DMS79 treated with DMSO at 0.1 percent for 48 hours (cell line): ENCODE measurements at regions not wholly inside any gene's neighbourhood (a gene's known extent, or its start where the extent isn't known, plus 50 kb on each side); places are given as distances from the start of the nearest gene placed in this dataset.

ENCODE experiments used
- DNase-seq: peaks from one replicate; lab custom pipeline; 2025; lab: John Stamatoyannopoulos, UW

DNA sequence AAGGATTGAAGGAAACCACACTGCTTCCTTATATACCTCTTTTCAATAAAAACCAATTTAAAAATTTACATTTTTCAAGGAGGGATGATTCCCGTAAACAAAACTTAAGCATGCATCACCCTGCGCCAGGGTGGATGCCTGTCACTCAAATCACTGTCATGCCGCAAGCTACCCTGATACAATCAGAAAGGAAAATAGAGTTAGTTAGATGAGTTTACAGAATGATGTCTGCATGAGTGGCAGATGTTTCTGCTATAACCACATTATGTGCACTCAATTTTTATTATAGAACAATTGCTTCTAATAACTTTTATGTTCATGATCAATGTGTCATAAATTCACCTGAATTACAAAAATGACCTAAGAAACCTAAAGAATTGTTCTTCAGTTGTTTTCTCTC is 123.4 kb upstream of the ADGRL4 start:
- DNase-seq: no peak

DNA sequence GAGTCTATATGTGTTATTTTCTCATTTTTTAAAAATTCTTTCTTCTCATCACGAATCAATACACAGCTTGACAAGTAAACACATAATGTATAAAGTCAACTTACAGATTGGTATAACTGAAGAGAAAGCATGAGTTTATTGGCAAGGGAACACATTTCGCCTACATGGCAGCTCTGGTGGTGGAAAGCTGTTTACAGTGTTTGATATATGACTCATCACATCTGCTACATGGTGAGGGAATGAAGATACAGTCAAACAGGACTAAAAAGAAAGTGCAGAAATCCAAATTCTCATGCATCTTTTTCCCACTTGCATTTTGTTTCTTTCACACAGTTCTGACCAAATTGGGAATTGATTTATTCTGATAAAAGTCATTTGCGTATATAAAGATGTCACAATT is 122.2 kb upstream of the ADGRL4 start:
- no peak for DNase-seq

DNA sequence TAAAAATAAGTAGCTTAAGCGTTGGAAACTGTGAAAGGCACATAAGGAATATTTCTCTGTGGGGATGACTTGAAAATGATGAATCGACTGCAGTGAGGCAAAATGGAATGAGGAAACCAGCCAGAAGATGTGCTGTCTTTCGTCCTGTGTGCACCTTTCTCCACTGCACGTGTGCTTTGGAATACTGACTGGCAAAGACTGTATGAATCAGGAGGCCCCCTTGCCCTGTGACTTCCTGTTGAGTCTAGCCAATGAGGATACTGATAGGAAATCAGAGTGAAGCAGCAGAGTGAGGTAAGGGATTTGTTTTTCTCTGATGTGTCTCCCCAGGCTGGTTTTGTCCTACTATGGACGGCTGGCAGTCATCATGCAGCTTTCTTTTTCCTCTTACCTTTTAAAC is 118.2 kb upstream of the ADGRL4 start:
- DNase-seq: no peak

DNA sequence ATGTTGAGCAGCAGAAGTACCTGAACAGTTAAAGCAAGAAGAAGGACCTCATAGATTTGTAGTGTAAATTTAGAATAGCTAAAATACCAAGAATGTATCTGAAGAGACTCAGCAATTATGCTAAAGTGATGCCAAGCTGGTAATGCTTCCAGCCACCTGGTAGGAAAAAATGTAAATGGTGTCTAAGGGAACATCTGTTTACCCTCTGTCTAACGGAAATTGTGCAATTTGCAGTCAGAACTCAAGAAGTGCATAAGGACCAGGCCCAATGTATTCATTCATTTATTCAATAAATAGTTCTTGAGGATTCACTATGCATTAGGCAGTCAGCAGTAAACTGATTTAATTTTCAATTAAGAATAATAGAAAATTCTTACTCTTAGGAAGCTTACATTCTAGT is 116.0 kb upstream of the ADGRL4 start:
- DNase-seq: no peak

DNA sequence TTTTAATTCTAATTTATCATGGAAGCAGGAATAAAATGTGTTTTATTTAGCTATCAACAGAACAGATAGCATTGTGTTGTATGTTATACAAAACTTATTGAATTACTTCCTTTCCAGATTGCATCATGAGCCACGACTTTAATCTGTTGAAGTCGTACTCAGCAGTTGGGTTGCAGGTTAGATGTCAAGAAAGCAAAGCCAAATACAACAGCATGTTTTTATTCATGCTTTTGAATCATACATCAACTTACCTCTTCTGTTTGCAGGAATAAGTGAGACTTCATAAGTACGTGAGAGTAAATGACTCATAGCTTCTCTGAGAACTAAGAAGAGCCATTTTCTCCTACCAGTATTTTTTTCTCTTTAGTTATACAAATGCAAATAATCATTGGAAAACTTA is 110.8 kb upstream of the ADGRL4 start:
- DNase-seq: no peak

DNA sequence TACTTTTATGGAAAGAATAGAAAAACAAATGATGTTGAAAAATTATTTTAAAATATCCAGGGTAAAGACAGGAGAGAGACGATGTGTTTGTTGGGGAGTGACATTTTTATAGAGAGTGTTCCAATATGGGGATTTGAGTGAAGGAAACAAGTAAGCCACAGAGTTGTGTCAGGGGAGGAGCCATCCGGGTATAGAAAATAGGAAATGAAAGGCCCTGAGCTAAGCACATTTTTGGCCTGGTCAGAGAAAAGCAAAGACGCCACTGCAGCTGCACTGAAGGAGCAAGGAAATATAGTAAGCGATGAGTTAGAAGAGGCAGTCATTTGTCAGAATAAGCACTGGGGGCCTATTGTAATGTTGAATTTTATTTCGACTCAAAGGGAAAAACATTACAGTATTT is 107.3 kb upstream of the ADGRL4 start:
- no peak for DNase-seq

DNA sequence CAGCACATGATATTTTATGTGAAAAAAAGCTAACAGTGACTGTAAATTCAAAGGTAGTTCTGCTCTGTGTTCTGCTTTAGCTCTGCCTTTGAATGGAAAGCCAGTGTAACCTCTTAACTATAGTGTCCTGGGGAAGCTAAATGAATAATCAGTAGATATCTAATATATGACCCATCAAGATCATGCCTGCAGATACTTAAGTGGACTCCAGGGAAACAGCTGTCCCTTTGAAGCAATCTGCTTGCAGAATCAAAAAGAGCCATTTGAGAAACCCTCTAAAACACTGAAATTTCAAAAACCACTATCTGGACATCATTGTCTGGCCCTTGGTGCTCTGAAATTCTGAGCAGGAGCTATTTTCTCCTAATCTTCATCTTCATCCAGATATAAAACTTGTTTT is 104.2 kb upstream of the ADGRL4 start:
- no peak for DNase-seq

DNA sequence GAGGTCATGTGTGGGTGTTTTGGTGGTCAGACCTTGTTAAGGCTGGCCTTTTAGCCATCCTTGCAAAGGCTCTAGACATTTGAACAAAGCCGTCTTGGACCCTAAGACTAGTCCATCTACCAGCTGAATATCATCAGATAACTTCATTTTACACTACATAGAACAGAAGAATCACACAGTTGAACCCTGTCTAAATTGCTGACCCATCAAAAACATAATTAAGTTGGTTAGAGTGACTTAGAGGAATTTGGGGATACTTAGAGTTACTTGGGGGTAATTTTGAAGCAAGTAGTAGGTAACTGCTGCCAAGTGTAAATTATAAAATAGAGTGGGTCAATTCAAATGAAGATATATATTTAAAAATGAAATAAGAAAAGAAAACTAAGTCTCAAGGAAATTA is 102.9 kb upstream of the ADGRL4 start:
- no peak for DNase-seq

DNA sequence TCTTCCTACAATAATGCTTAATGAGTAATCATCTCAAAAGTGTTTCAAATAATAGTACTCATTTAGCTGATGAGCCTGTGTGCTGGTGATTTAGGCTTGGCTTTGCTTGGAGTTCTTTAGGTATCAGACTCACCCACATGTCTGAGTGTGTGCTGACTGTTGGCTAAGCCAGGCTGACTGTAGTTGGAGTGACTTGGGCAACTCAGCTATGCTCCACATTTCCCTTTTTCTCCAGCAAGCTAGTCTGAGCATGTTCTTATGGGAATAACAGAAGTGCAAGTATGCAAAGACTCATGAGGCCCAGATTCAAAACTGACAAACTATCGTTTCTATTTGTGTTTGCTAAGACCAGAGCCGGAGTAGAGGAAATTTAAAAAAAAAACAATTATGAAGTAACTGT is 99.0 kb upstream of the ADGRL4 start:
- DNase-seq: no peak

DNA sequence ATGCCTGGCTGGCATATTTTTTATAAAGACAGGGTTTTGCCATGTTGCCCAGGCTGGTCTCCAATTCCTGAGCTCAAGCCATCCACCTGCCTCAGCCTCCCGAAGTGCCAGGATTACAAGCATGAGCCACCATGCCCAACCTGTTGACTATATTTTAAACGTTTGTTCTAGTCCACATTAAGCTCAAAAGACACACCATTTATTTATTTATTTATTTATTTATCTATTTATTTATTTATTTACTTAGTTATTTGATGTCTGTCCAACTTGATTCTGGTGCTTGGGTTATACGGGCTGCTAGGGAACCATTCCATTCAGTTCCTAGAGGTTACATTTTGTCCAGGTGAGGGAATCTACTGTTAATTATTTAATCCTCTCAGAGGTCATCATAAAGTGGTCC is 98.1 kb upstream of the ADGRL4 start:
- no peak for DNase-seq

DNA sequence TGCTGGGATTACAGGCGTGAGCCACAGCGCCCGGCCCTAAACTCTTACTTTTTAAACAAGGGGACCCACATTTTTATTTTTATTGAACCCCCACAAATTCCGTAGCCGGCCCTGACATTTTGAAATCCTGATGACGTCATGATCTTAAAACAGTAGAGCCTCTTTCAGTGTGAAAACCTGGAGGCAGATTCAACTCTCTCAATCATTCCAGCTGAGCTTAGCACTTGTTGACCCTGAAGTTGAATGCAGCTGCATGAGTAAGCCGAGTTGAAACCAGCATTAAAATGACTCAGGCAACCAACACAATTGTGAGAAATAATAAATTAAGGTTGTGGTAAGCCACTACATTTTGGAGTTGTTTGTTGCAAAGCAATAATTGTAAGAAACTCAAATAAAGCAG is 93.9 kb upstream of the ADGRL4 start:
- DNase-seq: no peak

DNA sequence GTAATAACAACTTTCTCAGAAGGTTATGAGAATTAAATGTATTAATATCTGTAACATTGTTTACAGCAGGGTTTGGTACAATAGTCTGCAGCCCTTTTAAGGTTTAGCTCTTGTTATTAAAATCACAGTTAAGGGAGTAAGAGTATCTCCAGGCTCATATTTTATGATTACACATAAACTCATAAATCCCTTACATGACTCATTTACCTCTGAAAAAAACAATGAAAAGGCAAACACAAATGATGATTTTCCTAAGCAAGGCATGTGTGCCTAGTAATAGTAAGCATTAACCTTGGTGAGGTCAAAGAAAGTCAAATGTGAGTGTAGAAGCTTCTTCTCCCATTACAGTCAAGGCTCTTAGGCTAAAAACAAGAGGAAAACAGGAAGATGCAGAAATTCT is 84.5 kb upstream of the ADGRL4 start:
- no peak for DNase-seq

DNA sequence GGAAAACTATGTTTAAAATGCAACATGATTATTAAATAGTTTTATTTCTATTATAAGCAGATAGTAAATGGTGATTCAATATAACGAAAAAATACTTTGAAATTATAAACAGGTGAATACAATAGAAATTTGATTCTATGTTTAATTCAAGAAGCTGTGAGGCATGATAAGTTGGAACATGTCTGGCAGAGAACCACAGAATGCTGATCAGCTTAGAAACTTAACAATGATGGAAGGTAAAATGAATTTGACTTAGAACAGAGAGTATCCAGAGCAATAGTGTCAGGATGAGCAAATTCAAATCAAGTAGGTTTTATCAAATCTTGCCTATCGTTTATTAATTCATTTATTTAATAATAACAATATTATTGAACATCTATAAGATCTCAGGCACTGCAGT is 83.4 kb upstream of the ADGRL4 start:
- DNase-seq: no peak

DNA sequence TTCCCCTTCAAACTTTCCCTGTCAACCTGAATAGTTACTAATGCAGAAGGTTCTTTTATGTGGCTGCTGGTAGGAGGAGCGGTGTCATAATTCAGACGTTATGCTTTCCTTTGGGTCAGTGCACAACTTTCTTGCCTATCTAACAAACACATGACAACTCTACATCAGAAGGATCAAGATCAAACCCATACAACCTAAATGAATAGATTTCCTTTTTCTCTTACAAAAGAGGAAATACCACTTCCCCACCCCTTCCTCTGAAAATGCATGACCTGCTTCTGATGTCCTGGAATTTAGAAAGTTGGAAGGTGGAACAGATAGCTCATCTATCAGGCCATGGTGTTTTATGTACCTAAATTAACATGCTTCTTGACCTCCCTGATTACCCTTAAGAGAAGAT is 75.7 kb upstream of the ADGRL4 start:
- DNase-seq: no peak

DNA sequence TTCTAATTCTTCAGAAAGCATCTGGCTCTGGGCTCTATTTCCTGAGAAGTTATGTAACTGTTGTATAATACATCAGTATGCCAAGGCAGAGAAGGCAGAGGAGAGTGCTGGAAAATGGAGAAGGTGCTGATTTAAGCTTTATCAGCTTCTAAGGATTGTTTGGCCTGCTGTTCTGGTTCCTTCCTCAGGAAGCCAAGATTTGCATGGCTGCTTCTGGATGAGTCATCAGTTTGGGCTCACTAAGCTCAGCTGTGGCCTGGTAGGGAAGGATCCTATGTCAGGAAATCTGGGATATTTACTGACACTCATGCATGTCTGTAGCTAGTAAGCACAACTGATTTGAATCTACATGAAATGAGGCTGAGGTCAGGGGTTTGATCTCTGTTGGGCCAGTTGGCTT is 73.2 kb upstream of the ADGRL4 start:
- DNase-seq: no peak

DNA sequence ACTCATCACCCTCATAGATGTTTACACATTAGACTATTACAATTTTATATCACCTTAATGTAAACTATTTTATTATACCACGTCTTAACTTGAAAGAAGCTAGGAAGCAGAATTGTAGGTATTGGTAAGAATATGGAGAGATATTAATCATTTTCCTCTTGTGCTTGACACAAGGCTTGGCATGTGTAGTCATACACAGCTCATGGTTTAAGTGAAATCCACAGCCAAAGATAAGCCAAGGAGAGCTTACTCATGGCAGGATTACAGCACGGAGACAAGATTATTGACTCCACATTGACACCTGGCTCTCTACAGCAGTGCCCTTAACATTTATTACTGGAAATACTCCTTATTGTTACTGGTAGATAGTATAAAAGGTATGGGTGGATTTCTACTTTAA is 68.4 kb upstream of the ADGRL4 start:
- no peak for DNase-seq

DNA sequence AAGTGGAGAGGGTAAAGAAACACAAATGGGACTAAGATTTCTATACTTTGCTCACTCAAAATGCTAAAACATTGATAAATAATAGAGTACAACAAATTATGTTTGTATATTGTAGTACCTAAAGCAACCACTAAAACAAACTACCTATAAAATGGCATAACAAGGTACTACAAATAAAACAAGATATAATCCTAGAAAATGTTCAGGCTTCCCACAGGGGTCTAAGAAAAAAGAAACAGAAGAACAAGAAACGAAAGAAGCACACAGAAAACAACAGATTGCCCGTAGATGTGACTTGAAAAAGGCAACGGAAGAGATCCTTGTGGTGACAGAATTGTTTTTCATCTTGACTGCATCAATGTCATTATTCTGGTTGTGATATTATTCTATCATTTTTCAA is 63.3 kb upstream of the ADGRL4 start:
- DNase-seq: no peak

DNA sequence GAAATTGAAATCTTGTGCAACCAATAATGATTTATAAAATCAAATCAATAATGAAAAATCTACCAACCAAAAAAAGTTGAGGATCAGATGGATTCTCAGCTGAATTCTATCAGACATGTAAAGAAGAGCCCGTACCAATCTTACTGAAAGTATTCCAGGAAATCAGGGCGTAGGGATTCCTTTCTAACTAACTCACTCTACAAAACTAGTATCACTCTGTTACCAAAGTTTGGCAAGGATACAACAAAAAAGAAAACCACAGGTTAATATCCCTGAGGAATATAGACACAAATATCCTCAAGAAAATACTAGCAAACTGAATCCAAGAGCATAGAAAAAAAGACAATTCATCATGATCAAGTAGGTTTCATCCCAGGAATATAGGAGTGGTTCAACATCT is 52.8 kb upstream of the ADGRL4 start:
- no peak for DNase-seq
